ENCODE measurements at regions not wholly inside any gene's neighbourhood (a gene's known extent, or its start where the extent isn't known, plus 50 kb on each side); places are given as distances from the start of the nearest gene placed in this dataset.

- TF ChIP-seq GATA2 (IDR thresholded peaks at IDR 0.05; ENCODE audit: low read depth, low read length) (no peak), GATA3 (IDR thresholded peaks at IDR 0.05; ENCODE audit: low read depth, low read length) (no peak)
These were observed 59.9 kb downstream of the TRIML1 start for GRCh38 chr4:188198982-188199792.

Measured in SH-SY5Y (cell line).